Natural killer cell (primary cell): ENCODE measurements at regions not wholly inside any gene's neighbourhood (a gene's known extent, or its start where the extent isn't known, plus 50 kb on each side); places are given as distances from the start of the nearest gene placed in this dataset.

Source experiments
- ATAC-seq, 3 donors: fragments of 150-1000 bp in 2 of 3; fragments of 200-7000 bp in 1 of 3; cut with Tn5 transposase; 1 replicate in 1 of 3; 2 replicates in 2 of 3; pipeline ENCODE4 v1.10.0; 2021; ENCODE audit warnings: mild to moderate bottlenecking in 2 of 3, moderate library complexity in 2 of 3
- DNase-seq, 2 donors: peaks; one replicate each; pipeline versions ENCODE4 v3.0.0 to v3.0.0-alpha.2; 2013 to 2021; ENCODE audit warnings: mixed read lengths in 1 of 2
- H3K27ac ChIP-seq: one replicate; pipeline ENCODE4 v1.5.1; 2013; ENCODE audit warnings: mild to moderate bottlenecking, low read length
- H3K27me3 ChIP-seq: one replicate; pipeline ENCODE4 v1.6.1; 2013; ENCODE audit warnings: low read length; ENCODE audit not compliant: control insufficient read depth, insufficient read depth
- H3K36me3 ChIP-seq: one replicate; pipeline ENCODE4 v1.6.1; 2013; ENCODE audit warnings: low read length; ENCODE audit not compliant: control insufficient read depth, insufficient read depth
- H3K4me1 ChIP-seq: one replicate; pipeline ENCODE4 v1.6.1; 2013; ENCODE audit warnings: low read length; ENCODE audit not compliant: control insufficient read depth, insufficient read depth
- H3K4me3 ChIP-seq: one replicate; pipeline ENCODE4 v1.5.1; 2013; ENCODE audit warnings: low read length
- H3K9me3 ChIP-seq: one replicate; pipeline ENCODE4 v1.6.1; 2013; ENCODE audit warnings: low read length; ENCODE audit not compliant: control insufficient read depth, insufficient read depth
- H3K27ac Mint-ChIP-seq, 2 donors: one replicate each; pipeline ENCODE4 v1.8.0; 2022; ENCODE audit warnings: mild to moderate bottlenecking in 2 of 2, mixed read lengths in 2 of 2, moderate library complexity in 1 of 2
- H3K27me3 Mint-ChIP-seq, 2 donors: one replicate each; pipeline ENCODE4 v1.8.0; 2022; ENCODE audit warnings: low read depth in 2 of 2, mixed read lengths in 2 of 2
- H3K36me3 Mint-ChIP-seq: one replicate; pipeline ENCODE4 v1.8.0; 2022; ENCODE audit warnings: mixed read lengths
- H3K4me1 Mint-ChIP-seq, 2 donors: one replicate each; pipeline ENCODE4 v1.8.0; 2022; ENCODE audit warnings: mixed read lengths in 2 of 2
- H3K4me3 Mint-ChIP-seq: one replicate; pipeline ENCODE4 v1.8.0; 2022; ENCODE audit warnings: mild to moderate bottlenecking, moderate library complexity, mixed read lengths
- H3K9me3 Mint-ChIP-seq, 2 donors: one replicate each; pipeline ENCODE4 v1.8.0; 2022; ENCODE audit warnings: mixed read lengths in 2 of 2
- CTCF ChIP-seq: fragments of 200-600 bp; IDR thresholded peaks from one replicate; pipeline ENCODE4 v1.8.0; 2022; ENCODE audit warnings: antibody characterized with exemption
- WGBS: methylation state at CpG from one replicate; pipeline ENCODE4 v1.1.7; 2013; ENCODE audit warnings: missing lambda C conversion rate; ENCODE audit not compliant: insufficient coverage; 5-methylcytosine and 5-hydroxymethylcytosine counted together
- intact Hi-C: fragments of 100-400 bp; cut with micrococcal nuclease; formaldehyde crosslinking; loops from one replicate; pipeline ENCODE4 v1.14.2; 2022

- H3K4me3 Mint-ChIP-seq, result no peak overlapping the region
- Histone ChIP-seq H3K27ac (no peak overlapping the region), H3K4me3 (no peak overlapping the region), H3K9me3 (no peaks in the 10 kb centered on the region), H3K4me1 (no peaks in the 10 kb centered on the region), H3K27me3 (no peaks in the 10 kb centered on the region), H3K36me3 (no peaks in the 10 kb centered on the region)
- 83% methylated on average over 7 of the region's 8 CpGs for WGBS
- peaks cover 6 to 9% of the 10 kb centered on the region in 2 donors for H3K9me3 Mint-ChIP-seq
- DNase-seq (no peak), ATAC-seq (no peak)
- no peaks in the 10 kb centered on the region for H3K4me1 Mint-ChIP-seq
- H3K27ac Mint-ChIP-seq, result no peak overlapping the region
- no peak for TF ChIP-seq CTCF
- H3K36me3 Mint-ChIP-seq, result peaks cover 19% of the 10 kb centered on the region
- intact Hi-C loops, result no loop called here
- peaks cover 14 to 22% of the 10 kb centered on the region in 2 donors for H3K27me3 Mint-ChIP-seq
Observed at GRCh38 chr11:130728185-130729180, 187.8 kb downstream of the SNX19 start.

GRCh38 chr11:130729193-130729592 is 187.1 kb downstream of the SNX19 start:
- H3K4me3 Mint-ChIP-seq, result no peak overlapping the region
- no peak for TF ChIP-seq CTCF

GRCh38 chr11:130729678-130730300 is 186.5 kb downstream of the SNX19 start:
- no peaks in the 10 kb centered on the region for H3K36me3 ChIP-seq
- Mint-ChIP-seq H3K36me3 (peaks cover 24% of the 10 kb centered on the region), H3K4me1 (peaks cover 0 to 2% of the 10 kb centered on the region in 2 donors), H3K9me3 (peaks cover 9 to 10% of the 10 kb centered on the region in 2 donors), H3K4me3 (no peak overlapping the region), H3K27me3 (peaks cover 14 to 22% of the 10 kb centered on the region in 2 donors), H3K27ac (no peak overlapping the region)
- no peaks in the 10 kb centered on the region for H3K4me1 ChIP-seq
- no peak overlapping the region for H3K4me3 ChIP-seq
- no peak for DNase-seq
- ATAC-seq, result no peak
- H3K27ac ChIP-seq, result no peak overlapping the region
- H3K27me3 ChIP-seq, result no peaks in the 10 kb centered on the region
- WGBS, result 89% methylated on average over 4 of the region's 4 CpGs
- H3K9me3 ChIP-seq, result no peaks in the 10 kb centered on the region
- intact Hi-C loops, result no loop called here
- no peak for TF ChIP-seq CTCF

More at GRCh38 chr11:130729193-130729592, 187.1 kb downstream of the SNX19 start:
- Mint-ChIP-seq H3K4me1 (no peaks in the 10 kb centered on the region), H3K27ac (no peak overlapping the region), H3K36me3 (peaks cover 19% of the 10 kb centered on the region), H3K9me3 (peaks cover 7 to 10% of the 10 kb centered on the region in 2 donors), H3K27me3 (peaks cover 14 to 22% of the 10 kb centered on the region in 2 donors)
- Histone ChIP-seq H3K9me3 (no peaks in the 10 kb centered on the region), H3K36me3 (no peaks in the 10 kb centered on the region), H3K4me1 (no peaks in the 10 kb centered on the region), H3K4me3 (no peak overlapping the region), H3K27ac (no peak overlapping the region), H3K27me3 (no peaks in the 10 kb centered on the region)
- no peak for DNase-seq
- no peak for ATAC-seq
- intact Hi-C loops, result no loop called here
